H9 (cell line): ENCODE measurements at regions not wholly inside any gene's neighbourhood (a gene's known extent, or its start where the extent isn't known, plus 50 kb on each side); places are given as distances from the start of the nearest gene placed in this dataset.

ENCODE experiments used
- DNase-seq: peaks from one replicate; pipeline ENCODE4 v3.0.0-alpha.2; 2017
- H2AFZ ChIP-seq: one replicate; pipeline ENCODE4 v1.6.1; 2013; ENCODE audit warnings: mild to moderate bottlenecking, low read length, control low read depth, moderate library complexity
- H2AK5ac ChIP-seq: 2 replicates; pipeline ENCODE4 v1.6.1; 2013; ENCODE audit warnings: low read length, control low read depth, mixed read lengths; ENCODE audit not compliant: insufficient read length
- H2BK120ac ChIP-seq: one replicate; pipeline ENCODE4 v1.6.1; 2013; ENCODE audit warnings: low read depth, mild to moderate bottlenecking, low read length, control low read depth, inconsistent platforms; ENCODE audit not compliant: poor library complexity, severe bottlenecking
- H2BK12ac ChIP-seq: 2 replicates; pipeline ENCODE4 v1.6.1; 2013; ENCODE audit warnings: low read length, control low read depth, mixed read lengths, low read depth; ENCODE audit not compliant: insufficient read length
- H2BK15ac ChIP-seq: 2 replicates; pipeline ENCODE4 v1.6.1; 2013; ENCODE audit warnings: low read depth, low read length, control low read depth
- H2BK20ac ChIP-seq: one replicate; pipeline ENCODE4 v1.6.1; 2013; ENCODE audit warnings: low read depth, mild to moderate bottlenecking, low read length, control low read depth, inconsistent platforms; ENCODE audit not compliant: poor library complexity, severe bottlenecking
- H2BK5ac ChIP-seq: 2 replicates; pipeline ENCODE4 v1.6.1; 2013; ENCODE audit warnings: low read length, control low read depth, mixed read lengths; ENCODE audit not compliant: insufficient read length
- H3K14ac ChIP-seq: 2 replicates; pipeline ENCODE4 v1.6.1; 2013; ENCODE audit warnings: low read length, control low read depth; ENCODE audit not compliant: insufficient read depth
- H3K18ac ChIP-seq: 2 replicates; pipeline ENCODE4 v1.6.1; 2013; ENCODE audit warnings: low read depth, mild to moderate bottlenecking, mixed read lengths, low read length, control low read depth; ENCODE audit not compliant: insufficient read length
- H3K23ac ChIP-seq: 2 replicates; pipeline ENCODE4 v1.6.1; 2013; ENCODE audit warnings: low read length, control low read depth, mixed read lengths, low read depth; ENCODE audit not compliant: insufficient read length
- H3K23me2 ChIP-seq: 2 replicates; pipeline ENCODE4 v1.6.1; 2013; ENCODE audit warnings: low read depth, mild to moderate bottlenecking, mixed read lengths, low read length, control low read depth; ENCODE audit not compliant: insufficient read length, poor library complexity, severe bottlenecking
- H3K27ac ChIP-seq: 2 replicates; pipeline ENCODE4 v1.5.1; 2013; ENCODE audit warnings: low read length, control low read depth, mixed read lengths, low read depth; ENCODE audit not compliant: insufficient read length
- H3K27me3 ChIP-seq: 2 replicates; pipeline ENCODE4 v1.6.1; 2013; ENCODE audit warnings: low read length, control low read depth, inconsistent platforms; ENCODE audit not compliant: insufficient read depth
- H3K4ac ChIP-seq: 2 replicates; pipeline ENCODE4 v1.6.1; 2013; ENCODE audit warnings: low read depth, mild to moderate bottlenecking, control low read depth, inconsistent platforms, low read length, moderate library complexity
- H3K4me1 ChIP-seq: 2 replicates; pipeline ENCODE4 v1.6.1; 2013; ENCODE audit warnings: low read length, control low read depth, inconsistent platforms; ENCODE audit not compliant: insufficient read depth
- H3K4me2 ChIP-seq: 2 replicates; pipeline ENCODE4 v1.6.1; 2013; ENCODE audit warnings: low read length, control low read depth, mixed read lengths; ENCODE audit not compliant: insufficient read length, insufficient read depth
- H3K56ac ChIP-seq: 2 replicates; pipeline ENCODE4 v1.6.1; 2013; ENCODE audit warnings: low read depth, mild to moderate bottlenecking, mixed read lengths, low read length, control low read depth; ENCODE audit not compliant: insufficient read length
- H3K79me1 ChIP-seq: 2 replicates; pipeline ENCODE4 v1.6.1; 2013; ENCODE audit warnings: low read depth, mild to moderate bottlenecking, moderate library complexity, low read length, control low read depth, inconsistent platforms; ENCODE audit not compliant: insufficient read depth, poor library complexity, severe bottlenecking
- H3K79me2 ChIP-seq: 2 replicates; pipeline ENCODE4 v1.6.1; 2013; ENCODE audit warnings: low read length, control low read depth, inconsistent platforms; ENCODE audit not compliant: insufficient read depth
- H3K9ac ChIP-seq: 2 replicates; pipeline ENCODE4 v1.6.1; 2013; ENCODE audit warnings: low read length, control low read depth, mixed read lengths; ENCODE audit not compliant: insufficient read length; ENCODE audit errors: extremely low read depth
- H3K9me3 ChIP-seq: one replicate; pipeline ENCODE4 v1.6.1; 2013; ENCODE audit warnings: low read depth, low read length, inconsistent platforms; ENCODE audit not compliant: control insufficient read depth
- H3T11ph ChIP-seq: one replicate; pipeline ENCODE4 v1.6.1; 2013; ENCODE audit warnings: mild to moderate bottlenecking, low read length, control low read depth, inconsistent platforms
- H4K20me1 ChIP-seq: one replicate; pipeline ENCODE4 v1.6.1; 2013; ENCODE audit not compliant: control insufficient read depth, insufficient read length, insufficient read depth
- H4K5ac ChIP-seq: 2 replicates; pipeline ENCODE4 v1.6.1; 2013; ENCODE audit warnings: low read depth, mild to moderate bottlenecking, mixed read lengths, low read length, control low read depth; ENCODE audit not compliant: insufficient read length
- H4K8ac ChIP-seq: replicated peaks from 2 replicates; pipeline ENCODE4 v1.6.1; 2013; ENCODE audit warnings: low read length, control low read depth, mixed read lengths, low read depth; ENCODE audit not compliant: insufficient read length
- H4K91ac ChIP-seq: 2 replicates; pipeline ENCODE4 v1.6.1; 2013; ENCODE audit warnings: low read depth, mild to moderate bottlenecking, moderate library complexity, mixed read lengths, low read length, control low read depth; ENCODE audit not compliant: insufficient read length
- H3K27ac Mint-ChIP-seq, 3 experiments: 2 replicates in 2 of 3; 3 replicates in 1 of 3; pipeline ENCODE4 v1.8.0; 2020 to 2021; ENCODE audit warnings: mixed read lengths in 3 of 3, mild to moderate bottlenecking in 1 of 3, moderate library complexity in 1 of 3
- H3K27me3 Mint-ChIP-seq: 2 replicates; pipeline ENCODE4 v1.8.0; 2021; ENCODE audit warnings: low read depth, mild to moderate bottlenecking, moderate library complexity, mixed read lengths
- H3K36me3 Mint-ChIP-seq, 3 experiments: 2 replicates in 2 of 3; 3 replicates in 1 of 3; pipeline ENCODE4 v1.8.0; 2020 to 2021; ENCODE audit warnings: low read depth in 3 of 3, mixed read lengths in 3 of 3; ENCODE audit not compliant: insufficient read depth in 1 of 3
- H3K4me1 Mint-ChIP-seq, 2 experiments: 2 replicates each; pipeline ENCODE4 v1.8.0; 2020; ENCODE audit warnings: mixed read lengths in 2 of 2
- H3K4me3 Mint-ChIP-seq, 2 experiments: 2 replicates in 1 of 2; 3 replicates in 1 of 2; pipeline ENCODE4 v1.8.0; 2020 to 2021; ENCODE audit warnings: mild to moderate bottlenecking in 2 of 2, mixed read lengths in 2 of 2, moderate library complexity in 1 of 2
- H3K9me3 Mint-ChIP-seq, 2 experiments: 2 replicates in 1 of 2; 3 replicates in 1 of 2; pipeline ENCODE4 v1.8.0; 2020; ENCODE audit warnings: mild to moderate bottlenecking in 2 of 2, mixed read lengths in 2 of 2, moderate library complexity in 1 of 2
- WGBS: extraction: QIAGEN DNeasy Blood & Tissue Kit; methylation state at CpG from one replicate; pipeline ENCODE4 v1.1.7; 2013; ENCODE audit warnings: missing lambda C conversion rate, low lambda C conversion rate, mixed read lengths; ENCODE audit not compliant: insufficient read length; ENCODE audit errors: extremely low coverage; 5-methylcytosine and 5-hydroxymethylcytosine counted together
- TF ChIP-seq, protein P1 (sequence below): fragments of 200-600 bp; sonication (generic); conservative IDR thresholded peaks from 3 replicates; pipeline ENCODE4 v1.8.0; 2021; ENCODE audit warnings: antibody characterized with exemption, mild to moderate bottlenecking

DNA sequence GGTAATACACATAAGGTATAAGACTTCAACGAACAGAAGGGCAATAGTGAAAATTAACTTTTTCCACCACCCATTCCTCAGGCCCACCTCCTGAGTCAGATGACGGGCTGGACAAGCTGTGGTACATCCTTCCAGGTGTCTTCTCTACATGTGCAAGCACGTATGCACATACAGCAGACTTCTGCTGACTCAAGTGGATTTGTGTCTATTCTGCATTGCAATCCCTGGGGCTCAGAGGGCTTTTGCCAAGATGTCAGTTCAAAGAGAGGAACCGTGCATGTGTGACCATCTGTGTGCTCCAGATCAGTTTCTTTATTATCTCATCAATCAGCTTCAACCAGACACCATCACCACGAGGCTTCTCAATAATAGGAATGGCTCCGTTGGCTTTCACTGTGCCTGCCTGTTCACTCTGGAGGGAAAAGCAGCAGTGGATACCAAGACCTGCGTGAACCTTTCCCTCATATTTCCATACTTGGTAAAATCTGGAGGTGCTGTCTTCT, 288.4 kb downstream of the MTRR start:
- no peaks in the 10 kb centered on the region for H3K79me1 ChIP-seq
- H3K27ac Mint-ChIP-seq: no peak overlapping the region
- no peaks in the 10 kb centered on the region for H3K27me3 ChIP-seq
- H3K56ac ChIP-seq: no peak overlapping the region
- TF ChIP-seq, protein P1, sequence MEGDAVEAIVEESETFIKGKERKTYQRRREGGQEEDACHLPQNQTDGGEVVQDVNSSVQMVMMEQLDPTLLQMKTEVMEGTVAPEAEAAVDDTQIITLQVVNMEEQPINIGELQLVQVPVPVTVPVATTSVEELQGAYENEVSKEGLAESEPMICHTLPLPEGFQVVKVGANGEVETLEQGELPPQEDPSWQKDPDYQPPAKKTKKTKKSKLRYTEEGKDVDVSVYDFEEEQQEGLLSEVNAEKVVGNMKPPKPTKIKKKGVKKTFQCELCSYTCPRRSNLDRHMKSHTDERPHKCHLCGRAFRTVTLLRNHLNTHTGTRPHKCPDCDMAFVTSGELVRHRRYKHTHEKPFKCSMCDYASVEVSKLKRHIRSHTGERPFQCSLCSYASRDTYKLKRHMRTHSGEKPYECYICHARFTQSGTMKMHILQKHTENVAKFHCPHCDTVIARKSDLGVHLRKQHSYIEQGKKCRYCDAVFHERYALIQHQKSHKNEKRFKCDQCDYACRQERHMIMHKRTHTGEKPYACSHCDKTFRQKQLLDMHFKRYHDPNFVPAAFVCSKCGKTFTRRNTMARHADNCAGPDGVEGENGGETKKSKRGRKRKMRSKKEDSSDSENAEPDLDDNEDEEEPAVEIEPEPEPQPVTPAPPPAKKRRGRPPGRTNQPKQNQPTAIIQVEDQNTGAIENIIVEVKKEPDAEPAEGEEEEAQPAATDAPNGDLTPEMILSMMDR: no peak
- H3K23me2 ChIP-seq: no peaks in the 10 kb centered on the region
- H2BK12ac ChIP-seq: no peak overlapping the region
- H2BK120ac ChIP-seq: no peak overlapping the region
- H3K27me3 Mint-ChIP-seq: no peaks in the 10 kb centered on the region
- H4K5ac ChIP-seq: no peak overlapping the region
- no peak overlapping the region for H2AK5ac ChIP-seq
- H2BK20ac ChIP-seq: no peak overlapping the region
- no peak overlapping the region for H4K91ac ChIP-seq
- no peak overlapping the region for H3K4me3 Mint-ChIP-seq
- H3K23ac ChIP-seq: no peak overlapping the region
- no peaks in the 10 kb centered on the region for H3K79me2 ChIP-seq
- H3K9me3 Mint-ChIP-seq: no peaks in the 10 kb centered on the region; a peak in 1 of 5 replicates
- no peaks in the 10 kb centered on the region for H3K4me1 Mint-ChIP-seq
- no peak overlapping the region for H3K4ac ChIP-seq
- H3K18ac ChIP-seq: no peak overlapping the region
- H3T11ph ChIP-seq: no peak overlapping the region
- no peak for DNase-seq
- H4K8ac ChIP-seq: no peak overlapping the region
- no peak overlapping the region for H2BK15ac ChIP-seq
- H2AFZ ChIP-seq: no peak overlapping the region
- no peak overlapping the region for H3K4me2 ChIP-seq
- H3K14ac ChIP-seq: no peak overlapping the region; the same call in 1 of the 2 replicates
- H3K4me1 ChIP-seq: no peaks in the 10 kb centered on the region
- H3K9me3 ChIP-seq: no peaks in the 10 kb centered on the region
- H3K36me3 Mint-ChIP-seq: no peaks in the 10 kb centered on the region
- H3K9ac ChIP-seq: no peak overlapping the region
- no CpG with 5 or more reads among the region's 7 CpGs for WGBS
- H4K20me1 ChIP-seq: no peaks in the 10 kb centered on the region
- no peak overlapping the region for H3K27ac ChIP-seq
- H2BK5ac ChIP-seq: no peak overlapping the region
